Stimulated activated memory B cell treated with anti-CD40 and anti-IgM and Interleukin-4, amounts not matched to agents 10 μg/mL and 1 μg/mL and 100 μg/mL, for 72 hours (primary cell): ENCODE measurements at regions not wholly inside any gene's neighbourhood (a gene's known extent, or its start where the extent isn't known, plus 50 kb on each side); places are given as distances from the start of the nearest gene placed in this dataset.

Experiments
- ATAC-seq: fragments of 150-1000 bp; cut with Tn5 transposase; 2 replicates; pipeline ENCODE4 v1.10.0; 2021
- H3K27ac Mint-ChIP-seq: one replicate; pipeline ENCODE4 v1.8.0; 2022; ENCODE audit warnings: mild to moderate bottlenecking, mixed read lengths
- H3K27me3 Mint-ChIP-seq: one replicate; pipeline ENCODE4 v1.8.0; 2022; ENCODE audit warnings: mixed read lengths
- H3K36me3 Mint-ChIP-seq: one replicate; pipeline ENCODE4 v1.8.0; 2022; ENCODE audit warnings: mixed read lengths
- H3K4me1 Mint-ChIP-seq: one replicate; pipeline ENCODE4 v1.8.0; 2022; ENCODE audit warnings: mixed read lengths
- H3K4me3 Mint-ChIP-seq: one replicate; pipeline ENCODE4 v1.8.0; 2022; ENCODE audit warnings: mild to moderate bottlenecking, moderate library complexity, mixed read lengths
- H3K9me3 Mint-ChIP-seq: one replicate; pipeline ENCODE4 v1.8.0; 2022; ENCODE audit warnings: mixed read lengths

DNA sequence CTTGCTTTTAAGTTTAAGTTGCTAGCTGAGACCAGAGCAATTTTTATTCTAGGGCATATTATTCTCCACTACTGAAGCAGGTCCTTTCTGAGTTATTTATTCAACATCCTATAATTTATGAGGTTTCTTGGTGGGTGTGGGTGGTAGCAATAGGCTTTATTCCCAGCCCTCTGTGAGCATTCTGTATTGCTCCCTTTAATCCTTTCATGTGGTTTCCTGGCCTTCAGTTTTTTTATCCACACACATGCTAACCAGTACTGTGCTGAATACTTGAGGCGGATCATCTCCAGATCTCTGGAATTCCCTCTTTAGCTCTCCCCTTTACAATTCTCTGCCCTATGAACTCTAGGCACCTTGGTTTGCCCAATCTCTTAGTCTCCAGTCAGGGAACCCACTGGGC is 91.8 kb upstream of the GLRA1 start:
- no peaks in the 10 kb centered on the region for H3K27me3 Mint-ChIP-seq
- peaks cover 12% of the 10 kb centered on the region for H3K36me3 Mint-ChIP-seq
- peaks cover 11% of the 10 kb centered on the region for H3K9me3 Mint-ChIP-seq
- H3K4me1 Mint-ChIP-seq = peaks cover 9% of the 10 kb centered on the region
- no peak overlapping the region for H3K27ac Mint-ChIP-seq
- ATAC-seq = no peak
- H3K4me3 Mint-ChIP-seq = no peak overlapping the region

DNA sequence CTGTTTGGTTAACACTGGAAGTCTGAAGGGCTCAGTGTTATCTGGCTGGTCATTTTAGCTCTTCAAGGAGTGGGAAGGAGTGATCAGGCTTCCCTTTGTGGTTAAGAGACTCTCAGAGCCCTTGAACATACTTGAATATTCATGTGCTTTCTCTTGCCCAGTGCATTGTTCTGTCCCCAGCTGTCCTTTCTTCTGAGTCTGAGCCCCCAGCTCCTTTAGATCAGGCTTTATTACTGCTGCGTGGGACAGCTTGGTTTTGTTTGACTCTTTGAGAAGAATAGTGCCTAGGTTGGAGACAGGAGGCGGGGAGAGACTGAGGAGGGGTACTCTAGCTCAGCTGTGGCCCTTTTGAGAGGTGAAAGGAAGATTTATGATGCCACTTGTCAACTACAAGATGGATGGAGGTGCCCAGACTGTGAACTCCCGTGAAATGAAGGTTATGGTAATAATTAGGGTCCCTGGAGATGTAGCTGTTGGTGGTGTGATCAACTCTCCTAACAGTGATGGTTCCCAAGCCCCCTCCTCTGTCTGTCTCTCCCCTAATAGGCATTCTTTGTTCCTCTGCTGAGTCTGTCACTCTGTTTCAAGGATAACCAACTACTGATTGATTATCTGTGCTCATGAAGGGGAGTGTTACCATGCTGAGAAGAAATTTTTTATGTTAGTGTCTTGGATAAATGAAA is 83.1 kb upstream of the GLRA1 start:
- Mint-ChIP-seq H3K4me1 (peaks cover 7% of the 10 kb centered on the region), H3K4me3 (no peak overlapping the region), H3K27ac (no peak overlapping the region), H3K36me3 (no peaks in the 10 kb centered on the region), H3K9me3 (peaks cover 3% of the 10 kb centered on the region), H3K27me3 (peaks cover 17% of the 10 kb centered on the region)
- no peak for ATAC-seq

DNA sequence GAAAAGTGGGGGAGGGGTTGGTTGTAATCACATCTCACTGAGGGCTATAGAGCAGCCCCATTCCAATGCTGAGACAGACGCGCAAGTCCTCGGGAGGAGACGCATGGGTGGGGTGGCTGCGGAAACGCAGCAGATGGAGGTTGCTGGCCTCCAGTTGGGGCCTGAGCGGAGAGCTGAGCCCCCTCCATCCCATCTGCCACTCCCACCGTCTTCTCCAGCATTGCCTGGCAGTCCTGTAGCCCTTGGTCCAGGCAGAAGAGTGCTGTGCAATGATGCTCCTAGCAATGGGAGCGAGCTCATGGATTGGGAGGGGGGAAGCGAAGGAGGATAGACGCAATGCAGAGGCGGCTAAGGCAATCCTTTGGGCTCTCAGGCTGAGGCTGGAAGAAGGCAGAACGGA is 79.4 kb upstream of the GLRA1 start:
- Mint-ChIP-seq H3K4me3 (no peak overlapping the region), H3K27me3 (peaks cover 17% of the 10 kb centered on the region), H3K36me3 (no peaks in the 10 kb centered on the region), H3K4me1 (peaks cover 7% of the 10 kb centered on the region), H3K9me3 (peaks cover 11% of the 10 kb centered on the region), H3K27ac (no peak overlapping the region)
- no peak for ATAC-seq
